T-helper 17 cell (primary cell): ENCODE measurements at regions not wholly inside any gene's neighbourhood (a gene's known extent, or its start where the extent isn't known, plus 50 kb on each side); places are given as distances from the start of the nearest gene placed in this dataset.

Experiments
- ATAC-seq: fragments of 150-1000 bp; cut with Tn5 transposase; 2 replicates; pipeline ENCODE4 v1.10.0; 2021; ENCODE audit warnings: mild to moderate bottlenecking, moderate library complexity
- DNase-seq, 3 donors: peaks; one replicate each; pipeline versions ENCODE4 v3.0.0 to v3.0.0-alpha.2; 2020 to 2021
- H3K9me3 ChIP-seq: one replicate; pipeline ENCODE4 v1.7.0; 2013; ENCODE audit warnings: low read length, mild to moderate bottlenecking; ENCODE audit not compliant: control insufficient read depth, poor library complexity, severe bottlenecking
- H3K27ac Mint-ChIP-seq: one replicate; pipeline ENCODE4 v1.8.0; 2022; ENCODE audit warnings: mild to moderate bottlenecking, moderate library complexity, mixed read lengths
- H3K27me3 Mint-ChIP-seq: one replicate; pipeline ENCODE4 v1.8.0; 2022; ENCODE audit warnings: mixed read lengths
- H3K36me3 Mint-ChIP-seq: one replicate; pipeline ENCODE4 v1.8.0; 2022; ENCODE audit warnings: low read depth, mixed read lengths
- H3K4me1 Mint-ChIP-seq: one replicate; pipeline ENCODE4 v1.8.0; 2022; ENCODE audit warnings: mild to moderate bottlenecking, mixed read lengths
- H3K4me3 Mint-ChIP-seq: one replicate; pipeline ENCODE4 v1.8.0; 2022; ENCODE audit warnings: mild to moderate bottlenecking, moderate library complexity, mixed read lengths

GRCh38 chr1:199150756-199151155 is 511.9 kb downstream of the PTPRC start:
- no peak for DNase-seq
- no peak for ATAC-seq

GRCh38 chr1:199151634-199152425 is 513.0 kb downstream of the PTPRC start:
- Mint-ChIP-seq H3K4me3 (no peak overlapping the region), H3K4me1 (no peaks in the 10 kb centered on the region), H3K27me3 (peaks cover 6% of the 10 kb centered on the region), H3K27ac (no peak overlapping the region), H3K36me3 (no peaks in the 10 kb centered on the region)
- no peaks in the 10 kb centered on the region for H3K9me3 ChIP-seq
- DNase-seq, result no peak
- no peak for ATAC-seq

More at GRCh38 chr1:199150756-199151155, 511.9 kb downstream of the PTPRC start:
- H3K4me3 Mint-ChIP-seq, result no peak overlapping the region
- H3K9me3 ChIP-seq, result no peaks in the 10 kb centered on the region
- H3K27ac Mint-ChIP-seq, result no peak overlapping the region
- peaks cover 6% of the 10 kb centered on the region for H3K27me3 Mint-ChIP-seq
- no peaks in the 10 kb centered on the region for H3K36me3 Mint-ChIP-seq
- H3K4me1 Mint-ChIP-seq, result no peaks in the 10 kb centered on the region

- DNase-seq, result no peak
- H3K9me3 ChIP-seq, result no peaks in the 10 kb centered on the region
- Mint-ChIP-seq H3K27me3 (peaks cover 6% of the 10 kb centered on the region), H3K27ac (no peak overlapping the region), H3K4me3 (no peak overlapping the region), H3K4me1 (no peaks in the 10 kb centered on the region), H3K36me3 (no peaks in the 10 kb centered on the region)
- ATAC-seq, result no peak
Measured at GRCh38 chr1:199152676-199153075, 513.8 kb downstream of the PTPRC start.

GRCh38 chr1:199155166-199156019 is 516.6 kb downstream of the PTPRC start:
- ATAC-seq (no peak), DNase-seq (no peak)
- H3K27ac Mint-ChIP-seq, result no peak overlapping the region

GRCh38 chr1:199157494-199157893 is 518.7 kb downstream of the PTPRC start:
- Mint-ChIP-seq H3K27ac (no peak overlapping the region), H3K27me3 (peaks cover 3% of the 10 kb centered on the region), H3K4me1 (peaks cover 6% of the 10 kb centered on the region), H3K36me3 (no peaks in the 10 kb centered on the region), H3K4me3 (no peak overlapping the region)
- H3K9me3 ChIP-seq, result no peaks in the 10 kb centered on the region
- DNase-seq (no peak), ATAC-seq (no peak)

More at GRCh38 chr1:199155166-199156019, 516.6 kb downstream of the PTPRC start:
- no peaks in the 10 kb centered on the region for H3K9me3 ChIP-seq
- Mint-ChIP-seq H3K4me1 (peaks cover 2% of the 10 kb centered on the region), H3K36me3 (no peaks in the 10 kb centered on the region), H3K4me3 (no peak overlapping the region), H3K27me3 (peaks cover 6% of the 10 kb centered on the region)

- DNase-seq, result no peak
- Mint-ChIP-seq H3K4me3 (no peak overlapping the region), H3K27ac (no peak overlapping the region), H3K36me3 (no peaks in the 10 kb centered on the region), H3K27me3 (no peaks in the 10 kb centered on the region), H3K4me1 (peaks cover 18% of the 10 kb centered on the region)
- H3K9me3 ChIP-seq, result no peaks in the 10 kb centered on the region
- ATAC-seq, result no peak
Measured at GRCh38 chr1:199160521-199161318, 521.9 kb downstream of the PTPRC start.

- Mint-ChIP-seq H3K27ac (no peak overlapping the region), H3K36me3 (no peaks in the 10 kb centered on the region), H3K4me1 (peaks cover 18% of the 10 kb centered on the region), H3K4me3 (no peak overlapping the region), H3K27me3 (no peaks in the 10 kb centered on the region)
- ATAC-seq, result no peak
- no peaks in the 10 kb centered on the region for H3K9me3 ChIP-seq
- DNase-seq, result no peak
Measured at GRCh38 chr1:199161319-199161680, 522.5 kb downstream of the PTPRC start.

GRCh38 chr1:199161766-199162303 is 523.0 kb downstream of the PTPRC start:
- no peaks in the 10 kb centered on the region for H3K27me3 Mint-ChIP-seq
- DNase-seq (no peak), ATAC-seq (no peak)
- H3K27ac Mint-ChIP-seq, result no peak overlapping the region
- H3K4me3 Mint-ChIP-seq, result no peak overlapping the region
- no peaks in the 10 kb centered on the region for H3K36me3 Mint-ChIP-seq
- peaks cover 18% of the 10 kb centered on the region for H3K4me1 Mint-ChIP-seq
- no peaks in the 10 kb centered on the region for H3K9me3 ChIP-seq

GRCh38 chr1:199163267-199163666 is 524.4 kb downstream of the PTPRC start:
- DNase-seq (no peak), ATAC-seq (no peak)
- Mint-ChIP-seq H3K4me1 (peaks cover 16% of the 10 kb centered on the region), H3K27me3 (no peaks in the 10 kb centered on the region), H3K36me3 (no peaks in the 10 kb centered on the region), H3K4me3 (no peak overlapping the region), H3K27ac (peak overlapping the region; percentile 3)
- H3K9me3 ChIP-seq, result no peaks in the 10 kb centered on the region

- no peaks in the 10 kb centered on the region for H3K9me3 ChIP-seq
- DNase-seq (no peak), ATAC-seq (peak; percentile 23)
- H3K4me3 Mint-ChIP-seq, result peak overlapping the region; percentile 7
- no peaks in the 10 kb centered on the region for H3K36me3 Mint-ChIP-seq
- peak overlapping the region; percentile 3 for H3K27ac Mint-ChIP-seq
- H3K27me3 Mint-ChIP-seq, result no peaks in the 10 kb centered on the region
- H3K4me1 Mint-ChIP-seq, result peaks cover 20% of the 10 kb centered on the region
Measured at GRCh38 chr1:199163670-199164069, 524.8 kb downstream of the PTPRC start.

GRCh38 chr1:199167460-199167859 is 528.6 kb downstream of the PTPRC start:
- ATAC-seq (no peak), DNase-seq (no peak)
- Mint-ChIP-seq H3K4me3 (no peak overlapping the region), H3K4me1 (peaks cover 40% of the 10 kb centered on the region), H3K27me3 (no peaks in the 10 kb centered on the region), H3K27ac (no peak overlapping the region), H3K36me3 (no peaks in the 10 kb centered on the region)
- no peaks in the 10 kb centered on the region for H3K9me3 ChIP-seq

- DNase-seq (no peak), ATAC-seq (peak; percentile 65)
- Mint-ChIP-seq H3K27ac (peak overlapping the region; percentile 88), H3K4me3 (peak overlapping the region; percentile 71), H3K36me3 (no peaks in the 10 kb centered on the region), H3K4me1 (peaks cover 42% of the 10 kb centered on the region), H3K27me3 (no peaks in the 10 kb centered on the region)
- H3K9me3 ChIP-seq, result no peaks in the 10 kb centered on the region
Measured at GRCh38 chr1:199168888-199169585, 530.2 kb downstream of the PTPRC start.
